Tongue (tissue), 1 donor: ENCODE measurements at regions not wholly inside any gene's neighbourhood (a gene's known extent, or its start where the extent isn't known, plus 50 kb on each side); places are given as distances from the start of the nearest gene placed in this dataset.
A peak's percentile ranks its signal among the peaks of the same experiment; 100 is the strongest.

Experiments
- DNase-seq: peaks from one replicate; pipeline ENCODE4 v3.0.0-alpha.2; 2015

- no peak for DNase-seq
These were observed 1154.7 kb upstream of the FLRT2 start for GRCh38 chr14:84375235-84375634.

DNA sequence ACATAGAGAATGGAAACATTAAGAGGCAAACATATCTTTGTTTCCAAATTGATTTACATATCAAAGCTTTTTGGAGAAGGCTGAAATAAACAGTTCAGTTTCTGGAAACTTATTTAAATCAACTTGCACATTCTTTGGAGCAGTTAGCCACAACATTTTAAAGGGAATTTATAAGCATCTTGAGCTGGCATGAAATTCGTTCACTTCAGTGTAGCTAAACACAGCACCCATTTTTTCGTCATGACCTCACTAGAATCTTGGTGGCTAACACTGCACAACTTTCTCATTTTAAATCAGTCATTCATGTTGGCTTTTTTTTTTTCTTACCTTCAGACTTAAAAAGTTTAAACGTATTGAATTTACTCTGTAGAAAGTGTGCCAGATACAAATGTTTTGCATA lies 1139.9 kb upstream of the FLRT2 start:
- peak; percentile 18 for DNase-seq

DNA sequence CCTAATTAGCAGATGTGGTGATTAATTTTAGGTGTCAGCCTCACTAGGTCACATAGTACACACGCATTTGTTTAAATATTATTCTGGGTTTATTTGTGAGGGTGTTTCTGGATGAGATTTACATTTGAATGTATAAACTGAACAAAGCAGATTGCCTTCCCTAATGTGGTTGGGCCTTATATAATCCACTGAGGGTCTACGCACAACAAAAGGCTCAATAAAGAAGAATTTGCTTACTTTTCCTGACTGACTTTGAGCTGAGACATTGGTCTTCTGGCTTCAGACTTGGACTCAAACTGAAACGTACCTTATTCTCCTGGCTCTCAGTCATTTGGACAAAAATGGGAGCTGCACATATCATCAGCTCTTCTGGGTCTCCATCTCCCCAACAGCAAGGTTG lies 1132.3 kb upstream of the FLRT2 start:
- DNase-seq: no peak

DNA sequence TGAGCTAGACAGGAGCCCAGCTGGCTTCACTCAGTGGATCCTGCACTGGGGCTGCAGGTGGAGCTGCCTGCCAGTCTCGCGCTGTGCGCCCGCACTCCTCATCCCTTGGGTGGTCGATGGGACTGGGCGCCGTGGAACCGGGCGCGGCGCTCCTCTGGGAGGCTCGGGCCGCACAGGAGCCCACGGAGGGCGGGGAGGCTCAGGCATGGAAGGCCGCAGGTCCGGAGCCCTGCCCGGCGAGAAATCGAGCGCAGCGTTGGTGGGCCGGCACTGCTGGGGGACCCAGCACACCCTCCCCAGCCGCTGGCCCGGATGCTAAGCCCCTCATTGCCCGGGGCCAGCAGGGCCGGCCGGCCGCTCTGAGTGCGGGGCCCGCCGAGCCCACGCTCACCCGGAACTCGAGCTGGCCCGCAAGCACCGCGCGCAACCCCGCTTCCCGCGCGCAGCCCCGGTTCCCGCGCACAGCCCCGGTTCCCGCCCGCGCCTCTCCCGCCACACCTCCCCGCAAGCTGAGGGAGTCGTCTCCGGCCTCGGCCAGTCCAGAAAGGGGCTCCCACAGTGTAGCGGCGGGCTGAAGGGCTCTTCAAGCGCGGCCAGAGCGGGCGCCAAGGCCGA lies 1130.5 kb upstream of the FLRT2 start:
- DNase-seq: no peak

GRCh38 chr14:84401631-84402030 lies 1128.3 kb upstream of the FLRT2 start:
- DNase-seq: no peak

GRCh38 chr14:84403585-84403984 lies 1126.4 kb upstream of the FLRT2 start:
- peak; percentile 7 for DNase-seq

DNA sequence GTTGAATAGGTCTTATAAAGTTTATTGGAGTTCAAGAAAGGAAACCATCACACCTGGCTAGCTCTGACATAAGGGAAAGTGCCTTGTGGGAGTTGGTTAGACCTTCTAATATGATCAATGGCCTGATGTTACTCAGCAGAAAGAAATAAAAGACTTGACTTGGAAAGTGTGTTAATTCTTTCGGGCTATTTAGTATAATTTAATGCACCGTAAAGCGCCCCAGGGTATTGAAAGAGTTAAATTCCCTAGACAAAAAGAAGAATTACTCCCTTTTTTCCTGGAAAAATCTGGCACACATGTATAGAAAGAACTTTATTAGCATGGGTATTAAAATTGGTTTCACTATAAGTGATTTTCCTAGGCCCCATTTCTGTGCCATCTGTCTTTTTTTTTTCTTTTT lies 1125.7 kb upstream of the FLRT2 start:
- peak; percentile 33 for DNase-seq

DNA sequence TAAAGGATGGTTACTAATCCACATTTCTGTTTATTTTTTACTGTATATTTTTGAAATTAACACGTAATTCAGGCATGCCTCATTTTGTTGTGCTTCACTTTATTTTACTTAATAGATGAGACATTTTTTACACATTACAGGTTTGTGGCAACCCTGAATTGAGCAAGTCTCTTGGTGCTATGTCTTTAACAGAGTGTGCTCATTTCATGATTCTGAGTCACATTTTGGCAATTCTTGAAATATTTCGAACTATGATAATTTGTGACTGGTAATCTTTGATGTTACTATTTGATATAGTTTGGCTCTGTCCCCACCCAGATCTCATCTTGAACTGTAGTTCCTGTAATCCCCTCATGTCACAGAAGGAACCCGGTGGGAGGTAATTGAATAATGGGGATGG lies 1120.5 kb upstream of the FLRT2 start:
- DNase-seq: no peak

GRCh38 chr14:84410344-84410743 lies 1119.6 kb upstream of the FLRT2 start:
- no peak for DNase-seq

DNA sequence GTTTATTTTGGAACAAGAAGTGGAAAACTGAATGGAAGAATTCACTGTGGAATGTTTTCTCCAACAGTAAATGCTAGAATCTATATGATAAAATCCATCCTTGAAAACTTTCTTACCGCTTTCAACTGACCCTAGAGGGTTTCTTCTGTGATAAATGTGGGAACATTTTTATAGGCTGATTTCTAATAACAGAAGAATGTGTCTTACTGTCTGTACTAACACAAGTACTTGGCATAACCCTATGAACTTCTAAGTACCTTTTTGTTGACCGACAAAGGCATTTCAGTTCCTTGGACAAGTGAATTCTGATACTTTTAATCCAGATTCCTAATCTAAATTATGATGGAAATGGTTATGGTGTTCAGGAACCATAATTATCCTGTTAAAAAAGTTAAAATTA lies 1109.7 kb upstream of the FLRT2 start:
- no peak for DNase-seq

GRCh38 chr14:84421621-84422020 lies 1108.3 kb upstream of the FLRT2 start:
- no peak for DNase-seq

DNA sequence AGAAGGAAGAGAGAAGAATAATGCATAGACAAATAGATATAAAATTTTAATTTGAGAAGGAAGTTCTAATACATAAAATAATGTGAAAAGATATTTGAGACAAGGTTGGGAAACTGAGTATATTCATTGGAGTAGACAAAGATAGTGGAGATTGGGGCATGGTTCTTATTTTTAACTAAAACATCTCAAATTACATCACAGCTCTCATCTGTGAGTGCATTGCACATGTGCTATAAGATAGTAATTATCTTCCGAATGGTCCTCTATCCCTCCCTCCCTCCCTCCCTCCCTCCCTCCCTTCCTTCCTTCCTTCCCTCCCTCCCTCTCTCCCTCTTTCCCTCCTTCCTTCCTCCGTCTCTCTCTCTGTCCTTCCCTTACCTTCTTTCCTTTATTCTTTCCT lies 1104.0 kb upstream of the FLRT2 start:
- no peak for DNase-seq

DNA sequence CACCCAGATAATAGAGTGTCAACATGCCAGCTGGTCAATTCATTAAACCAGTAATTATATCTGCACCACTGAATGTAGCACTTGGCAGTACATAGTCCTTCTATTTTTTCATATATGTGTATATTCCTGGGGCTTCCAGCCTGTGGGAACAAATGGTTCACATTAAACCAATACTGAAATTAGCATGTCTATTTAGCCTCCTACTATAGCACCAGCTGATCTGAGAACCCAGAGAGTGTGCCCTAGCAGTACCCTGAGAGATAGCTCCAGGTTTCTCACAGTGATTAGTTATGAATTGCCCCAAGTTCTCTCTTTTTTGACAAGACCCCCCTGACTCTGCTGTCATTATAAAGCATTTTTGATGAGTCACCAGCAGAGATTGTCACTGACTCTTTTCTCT lies 1097.3 kb upstream of the FLRT2 start:
- DNase-seq: no peak

DNA sequence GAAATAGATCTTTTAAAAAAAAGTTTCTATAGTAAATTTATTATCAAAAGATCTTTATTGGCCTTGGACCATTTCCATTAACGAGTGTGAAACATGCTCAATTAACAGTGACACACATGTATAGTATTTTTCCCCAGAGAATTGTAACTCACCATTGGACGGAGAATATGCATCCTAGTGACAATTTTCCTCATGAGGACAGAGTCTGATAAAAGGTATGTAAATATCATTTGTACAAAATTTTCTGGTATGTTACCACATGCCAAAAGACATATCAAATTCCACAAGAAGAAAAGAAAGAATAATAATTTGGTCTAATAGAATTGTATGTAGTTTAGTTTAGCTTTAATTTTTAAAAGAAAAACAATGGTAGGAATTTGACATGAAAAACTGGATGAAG lies 1096.0 kb upstream of the FLRT2 start:
- no peak for DNase-seq

DNA sequence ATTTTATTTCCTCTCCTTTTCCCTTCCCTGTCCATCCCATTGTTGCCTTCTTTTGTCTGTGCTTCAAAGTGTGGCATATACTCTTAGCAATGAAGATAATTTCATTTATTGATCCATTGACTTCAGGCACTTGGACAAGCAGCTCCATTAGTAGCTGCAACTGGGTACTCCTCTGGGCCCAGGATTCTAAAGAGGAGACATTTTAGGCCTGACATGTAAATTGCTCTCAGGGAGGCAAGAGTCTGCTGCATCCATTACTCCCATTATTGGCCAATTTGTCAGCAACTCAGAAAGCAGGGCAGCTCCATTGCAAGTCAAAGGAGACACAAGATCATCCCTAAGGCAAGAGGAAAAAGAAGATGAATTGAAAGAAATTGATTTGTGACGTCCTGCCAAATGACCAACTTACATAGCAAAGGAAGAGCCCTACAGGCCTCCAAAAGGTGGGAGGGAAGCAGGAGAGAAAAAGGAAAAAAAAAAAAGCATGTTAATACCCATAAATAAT lies 1094.1 kb upstream of the FLRT2 start:
- no peak for DNase-seq

DNA sequence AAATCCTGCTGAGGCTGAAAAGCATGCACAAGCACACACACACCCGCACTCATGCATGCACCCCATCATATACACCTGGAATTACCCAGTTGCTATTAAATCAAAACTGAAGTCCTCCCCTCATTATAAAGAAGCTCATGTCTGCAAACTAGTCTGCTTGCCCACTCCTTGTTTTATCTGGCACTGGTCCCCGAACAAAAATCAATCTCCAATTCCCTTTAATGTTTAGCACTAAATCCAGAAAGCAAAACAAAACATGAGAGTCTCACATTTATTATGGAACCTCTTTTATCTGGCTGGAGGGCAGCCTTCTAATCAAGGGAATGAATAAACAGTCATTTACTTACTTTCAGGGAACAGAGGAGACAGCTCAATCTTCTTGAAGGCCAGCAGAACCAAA lies 1093.4 kb upstream of the FLRT2 start:
- DNase-seq: no peak

DNA sequence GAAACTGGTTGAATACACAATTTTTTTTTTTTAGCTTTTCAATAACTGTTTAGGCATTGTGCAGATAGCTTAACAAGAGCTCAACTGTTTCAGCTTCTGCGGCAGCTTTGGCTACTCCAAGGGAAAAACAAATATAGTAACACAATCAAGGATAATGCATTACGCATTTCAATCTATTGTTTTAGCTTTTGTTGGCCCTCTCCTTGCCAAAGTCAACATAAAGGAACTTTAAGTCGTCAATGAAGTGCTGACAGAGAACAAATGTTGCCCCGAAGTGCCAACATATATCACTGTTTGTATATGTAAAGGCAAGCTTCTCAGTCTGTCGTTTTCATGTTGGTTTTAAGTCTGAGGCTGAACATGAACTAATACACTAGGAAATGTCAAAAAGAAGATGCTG lies 1087.4 kb upstream of the FLRT2 start:
- peak; percentile 56 for DNase-seq

- no peak for DNase-seq
These were observed 1084.5 kb upstream of the FLRT2 start for GRCh38 chr14:84445486-84445885.

- no peak for DNase-seq
These were observed 1083.7 kb upstream of the FLRT2 start for GRCh38 chr14:84446250-84446649.

DNA sequence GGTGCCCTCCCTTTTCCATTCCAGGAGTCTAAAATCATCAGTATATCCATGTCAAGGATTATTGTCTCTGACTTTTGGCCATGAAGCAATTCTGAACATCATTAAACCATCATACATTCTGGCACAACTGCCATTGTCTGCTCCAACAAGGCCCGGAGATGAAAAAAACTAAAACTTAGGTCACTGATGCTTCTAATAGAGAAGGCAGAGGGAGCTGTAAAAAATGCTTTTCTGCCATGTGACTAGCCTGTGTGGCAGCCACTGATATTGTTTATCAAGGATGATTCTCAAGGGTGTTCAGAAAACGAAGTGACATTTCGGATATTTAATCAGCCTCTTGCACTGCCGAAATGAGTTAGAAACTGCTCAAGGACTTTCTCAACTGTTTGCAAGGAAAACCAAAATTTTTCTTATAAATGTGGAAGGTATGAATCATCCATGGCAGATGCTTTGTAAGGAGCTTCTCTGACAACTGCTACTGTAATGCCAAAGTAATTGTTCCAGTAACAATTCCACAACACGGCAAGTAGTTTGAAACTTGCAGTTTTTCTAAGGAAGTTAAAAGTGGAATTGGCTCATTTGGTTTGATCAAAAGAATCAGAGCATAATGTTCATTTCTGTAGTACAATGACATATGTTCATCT lies 1076.5 kb upstream of the FLRT2 start:
- no peak for DNase-seq

DNA sequence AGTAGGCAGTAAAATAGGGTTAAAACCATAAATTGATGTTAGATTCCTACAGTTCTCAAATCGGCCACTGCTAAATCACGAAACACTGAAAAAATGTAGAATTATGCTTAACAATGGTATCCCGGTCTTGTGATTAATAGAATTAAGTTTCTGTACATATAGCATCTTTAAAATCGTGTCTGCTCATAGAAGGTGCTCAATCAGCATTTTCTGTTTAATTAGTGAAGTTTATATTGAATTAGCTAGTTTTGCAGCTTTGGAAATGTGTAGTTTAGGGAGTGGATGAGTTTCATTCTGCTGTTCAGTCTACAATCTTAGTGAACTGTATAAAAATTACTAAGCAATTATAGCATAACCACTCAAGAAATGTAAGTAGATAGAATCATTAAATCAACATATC lies 1075.8 kb upstream of the FLRT2 start:
- no peak for DNase-seq

DNA sequence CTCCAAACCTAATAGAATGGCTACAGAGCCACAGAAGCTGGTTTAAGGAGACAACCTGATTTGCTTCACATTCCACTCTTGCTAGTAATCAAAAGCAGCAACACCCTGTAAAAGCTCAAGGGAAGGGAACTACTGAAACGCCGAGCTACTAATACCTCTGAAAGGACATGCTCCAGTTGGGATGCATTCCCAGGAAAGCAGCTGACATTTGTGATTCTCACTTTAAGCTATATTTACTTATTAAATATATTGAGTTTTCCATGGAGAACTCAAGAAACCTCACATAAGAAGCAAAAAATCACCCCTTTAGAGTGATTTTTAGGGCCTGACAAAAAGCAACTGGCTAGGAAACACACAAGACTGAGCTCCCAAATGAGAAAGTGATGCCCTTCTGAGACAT lies 1073.0 kb upstream of the FLRT2 start:
- peak; percentile 13 for DNase-seq

DNA sequence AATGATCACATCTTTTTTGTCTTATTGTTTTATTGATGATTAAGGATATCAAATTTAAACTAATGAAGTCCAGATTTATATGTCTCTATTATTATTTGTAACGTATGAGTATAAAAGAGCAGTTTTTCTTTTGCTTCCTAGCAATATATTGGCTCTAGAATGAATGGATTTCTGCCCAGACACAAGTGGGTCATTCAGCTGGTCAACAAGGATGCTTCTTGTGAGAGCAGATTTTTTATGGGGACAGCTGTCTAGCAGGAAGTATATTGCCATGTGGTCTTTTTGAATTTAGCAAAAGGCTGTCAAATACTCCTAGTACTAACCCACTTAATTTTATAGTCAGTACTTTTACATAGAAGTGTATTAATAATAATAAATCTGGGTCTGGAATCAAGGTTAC lies 1071.1 kb upstream of the FLRT2 start:
- DNase-seq: peak; percentile 28

DNA sequence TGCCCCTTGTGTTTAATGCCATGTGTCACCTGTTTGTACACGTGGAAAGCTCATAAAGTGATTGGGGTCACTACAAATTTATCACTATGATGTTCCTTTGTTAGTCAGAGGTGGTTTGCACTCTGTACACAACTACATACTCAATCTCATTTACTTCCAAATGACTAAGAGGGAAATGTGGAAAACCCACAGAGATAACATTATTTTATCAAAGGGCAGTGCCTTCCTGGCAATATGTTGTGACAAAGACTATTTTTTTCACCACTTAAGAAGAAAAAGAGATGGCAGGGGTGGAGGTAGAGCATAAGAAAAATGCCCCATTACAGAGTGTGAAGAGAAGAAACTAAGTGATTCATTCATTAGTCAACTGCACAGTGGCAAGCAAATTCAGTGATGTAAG lies 1064.1 kb upstream of the FLRT2 start:
- no peak for DNase-seq

DNA sequence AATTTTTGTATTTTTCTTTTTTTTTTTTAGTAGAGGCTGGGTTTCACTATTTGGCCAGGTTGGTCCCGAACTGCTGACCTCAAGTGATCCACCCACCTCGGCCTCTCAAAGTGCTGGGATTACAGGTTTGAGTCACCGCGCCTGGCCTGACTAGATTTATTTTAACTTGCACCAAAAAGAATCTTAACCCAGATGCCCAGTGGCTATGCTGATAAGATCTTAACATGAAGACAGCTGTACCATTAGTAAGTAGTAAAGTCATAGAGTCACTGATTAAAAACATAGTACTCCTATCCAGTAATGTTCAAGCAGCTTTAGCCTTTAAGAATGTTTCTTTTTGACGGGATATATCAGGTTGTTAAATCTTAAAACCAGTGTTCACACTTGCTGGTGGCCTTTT lies 1061.8 kb upstream of the FLRT2 start:
- DNase-seq: no peak
